ENCODE measurements at regions not wholly inside any gene's neighbourhood (a gene's known extent, or its start where the extent isn't known, plus 50 kb on each side); places are given as distances from the start of the nearest gene placed in this dataset.
A peak's percentile ranks its signal among the peaks of the same experiment; 100 is the strongest.

GRCh38 chrX:13218758-13219157, 101.1 kb downstream of the ATXN3L start (continued):
- TF ChIP-seq IRF3 (IDR thresholded peaks at IDR 0.05; ENCODE audit: low read depth, low read length) (no peak), FOXM1 (IDR thresholded peaks at IDR 0.05; ENCODE audit: low read depth) (no peak), EZH2phosphoT487 (IDR thresholded peaks at IDR 0.05; ENCODE audit: borderline replicate concordance, low read depth) (no peak), JUND (IDR thresholded peaks at IDR 0.05) (no peak)

- peak overlapping the region; percentile 56; the same call in 1 of the 2 replicates for H3K9ac ChIP-seq
- H3K9me3 ChIP-seq = no peaks in the 10 kb centered on the region
- H4K20me1 ChIP-seq (ENCODE audit: insufficient read depth) = no peaks in the 10 kb centered on the region
- H3K9me2 ChIP-seq = no peaks in the 10 kb centered on the region
- no peak for TF ChIP-seq RCOR1 (IDR thresholded peaks at IDR 0.05; ENCODE audit: low read length)
- TF ChIP-seq JUND (IDR thresholded peaks at IDR 0.05) = no peak
- TF ChIP-seq NFIC (IDR thresholded peaks at IDR 0.05; ENCODE audit: borderline replicate concordance) = no peak
- no peak for TF ChIP-seq CTCF (IDR thresholded peaks at IDR 0.05)
- TF ChIP-seq NRF1 (IDR thresholded peaks at IDR 0.05; ENCODE audit: low read depth, low read length) = no peak
- no peak for TF ChIP-seq CHD2 (IDR thresholded peaks at IDR 0.05; ENCODE audit: low read length, partially characterized antibody)
- TF ChIP-seq TEAD4 (IDR thresholded peaks at IDR 0.05; ENCODE audit: borderline replicate concordance, insufficient read depth) = no peak
- no peak for TF ChIP-seq REST (IDR thresholded peaks at IDR 0.05; ENCODE audit: low read depth, low read length)
- peak overlapping the region; percentile 68 for H2AFZ ChIP-seq (ENCODE audit: low read depth)
- no peaks in the 10 kb centered on the region for H3K79me2 ChIP-seq (ENCODE audit: insufficient read depth)
- H3K4me3 ChIP-seq (ENCODE audit: low read depth in 2 of 2, low read length in 1 of 2) = no peak overlapping the region
- CTCF ChIA-PET = interaction anchor here (0.9 kb wide), 1 partner anchor 15 kb away, joined by 4 read pairs; no protein-coding TSS in a partner anchor
- peak overlapping the region; percentile 71 to 88; a peak in 3 of 4 replicates for H3K27ac ChIP-seq (ENCODE audit: low read depth in 2 of 2, low read length in 1 of 2)
- H3K4me1 ChIP-seq (ENCODE audit: control insufficient read depth in 1 of 2, insufficient read depth in 2 of 2, low read depth in 1 of 2, low read length in 1 of 2) = peaks cover 4 to 22% of the 10 kb centered on the region in 2 experiments; a peak in 3 of 4 replicates
- no peaks in the 10 kb centered on the region for H3K36me3 ChIP-seq (replicated peaks in 1 of 2; ENCODE audit: control insufficient read depth in 1 of 2, insufficient read depth in 2 of 2, low read length in 1 of 2)
- peak overlapping the region; percentile 24 for H3K4me2 ChIP-seq
- WGBS (ENCODE audit: low lambda C conversion rate) = 34% methylated on average over 4 of the region's 4 CpGs
- no peaks in the 10 kb centered on the region for H3K27me3 ChIP-seq (ENCODE audit: insufficient read depth)
- POLR2A ChIA-PET = no interaction called here
- H3F3A ChIP-seq (replicated peaks; ENCODE audit: insufficient read depth) = peaks cover 59% of the 10 kb centered on the region
- DNase-seq = no peak
Measured at GRCh38 chrX:13216139-13216538, 103.7 kb downstream of the ATXN3L start.
